ENCODE measurements at regions not wholly inside any gene's neighbourhood (a gene's known extent, or its start where the extent isn't known, plus 50 kb on each side); places are given as distances from the start of the nearest gene placed in this dataset.

- TF ChIP-seq CTCF (IDR thresholded peaks at IDR 0.05; ENCODE audit: low read length): no peak
- TF ChIP-seq EZH2 (IDR thresholded peaks at IDR 0.05; ENCODE audit: borderline replicate concordance, low read length): no peak
These were observed 288.2 kb downstream of the GLRX3 start for GRCh38 chr10:130424418-130424817.
